A549 (cell line): ENCODE measurements at regions not wholly inside any gene's neighbourhood (a gene's known extent, or its start where the extent isn't known, plus 50 kb on each side); places are given as distances from the start of the nearest gene placed in this dataset.

Experiments
- ATAC-seq, 2 experiments: fragments of 200-7000 bp in 1 of 2; fragments of >200 bp in 1 of 2; cut with Nextera tagmentation in 1 of 2; cut with Tn5 transposase in 1 of 2; 3 replicates each; pipeline versions ENCODE4 v1.8.0 to v1.9.1; 2018 to 2020; ENCODE audit warnings: mild to moderate bottlenecking in 1 of 2, moderate library complexity in 1 of 2
- CTCF ChIA-PET: fragments of 300-600 bp; sonication (Branson Sonifier 250); formaldehyde crosslinking; extraction: SDS; loops from one replicate; lab custom pipeline; 2021; ENCODE audit warnings: antibody characterized with exemption, inconsistent platforms; lab: Yijun Ruan, JAX
- POLR2A ChIA-PET: fragments of 350-600 bp; formaldehyde crosslinking; extraction: SDS; loops from one replicate; lab custom pipeline; 2021; ENCODE audit warnings: antibody characterized with exemption, inconsistent platforms; lab: Yijun Ruan, JAX
- DNase-seq, 2 experiments: peaks; one replicate each; pipeline versions ENCODE4 v3.0.0 to v3.0.0-alpha.2; 2011 to 2016; ENCODE audit warnings: low read depth in 1 of 2, low spot score in 1 of 2
- FAIRE-seq: peaks from 2 replicates; lab custom pipeline; 2011; peaks lifted over from hg19 to GRCh38; lab: Jason Lieb, UNC
- H3K27ac ChIP-seq, 2 experiments: fragments of >200 bp; sonication (Bioruptor Twin); formaldehyde crosslinking; 3 replicates each; pipeline ENCODE4 v1.5.1; 2016 to 2017
- H3K4me1 ChIP-seq: fragments of >200 bp; sonication (Bioruptor Twin); formaldehyde crosslinking; 3 replicates; pipeline ENCODE4 v1.6.1; 2016
- H3K4me2 ChIP-seq: fragments of >200 bp; sonication (Bioruptor Twin); formaldehyde crosslinking; 3 replicates; pipeline ENCODE4 v1.6.1; 2016
- H3K4me3 ChIP-seq: fragments of >200 bp; sonication (Bioruptor Twin); formaldehyde crosslinking; 3 replicates; pipeline ENCODE4 v1.5.1; 2016
- H3K9me3 ChIP-seq: fragments of >200 bp; sonication (Bioruptor Twin); formaldehyde crosslinking; 3 replicates; pipeline ENCODE4 v1.6.1; 2016
- ATOH8 ChIP-seq: fragments of 250-450 bp; sonication (Bioruptor Pico); IDR thresholded peaks from 2 replicates; pipeline ENCODE4 v1.5.0; 2020; ENCODE audit warnings: low read depth, mild to moderate bottlenecking, moderate library complexity
- BCL3 ChIP-seq: fragments of >200 bp; sonication (Bioruptor Twin); formaldehyde crosslinking; IDR thresholded peaks from 3 replicates; pipeline ENCODE4 v1.6.1; 2016
- CBX8 ChIP-seq: fragments of 200-600 bp; sonication (generic); IDR thresholded peaks from 2 replicates; pipeline ENCODE4 v1.6.1; 2016
- CHD4 ChIP-seq: fragments of 200-600 bp; sonication (generic); IDR thresholded peaks from 2 replicates; pipeline ENCODE4 v1.6.1; 2016; ENCODE audit warnings: antibody characterized with exemption, mild to moderate bottlenecking, borderline replicate concordance
- CTCF ChIP-seq: fragments of >200 bp; sonication (Bioruptor Twin); formaldehyde crosslinking; IDR thresholded peaks from 3 replicates; pipeline ENCODE4 v1.5.1; 2016
- EHF ChIP-seq: fragments of 250-450 bp; sonication (Bioruptor Pico); IDR thresholded peaks from 2 replicates; pipeline ENCODE4 v1.5.0; 2020; ENCODE audit warnings: mild to moderate bottlenecking
- ELK1 ChIP-seq: fragments of 150-350 bp; IDR thresholded peaks from 2 replicates; pipeline ENCODE4 v1.6.1; 2014; ENCODE audit warnings: low read depth, mild to moderate bottlenecking, low read length
- ESRRA ChIP-seq: fragments of 150-350 bp; IDR thresholded peaks from 2 replicates; pipeline ENCODE4 v1.6.1; 2014; ENCODE audit warnings: mild to moderate bottlenecking, low read length, borderline replicate concordance
- FOSB ChIP-seq: fragments of 250-450 bp; sonication (Bioruptor Pico); IDR thresholded peaks from 2 replicates; pipeline ENCODE4 v1.5.0; 2020; ENCODE audit warnings: mild to moderate bottlenecking, moderate library complexity
- FOXS1 ChIP-seq: fragments of 250-450 bp; sonication (Bioruptor Pico); IDR thresholded peaks from 2 replicates; pipeline ENCODE4 v1.5.0; 2020; ENCODE audit warnings: mild to moderate bottlenecking, moderate library complexity
- HOXB13 ChIP-seq: fragments of 250-450 bp; sonication (Bioruptor Pico); IDR thresholded peaks from 2 replicates; pipeline ENCODE4 v1.5.0; 2020; ENCODE audit warnings: low read depth, mild to moderate bottlenecking, moderate library complexity
- HOXB5 ChIP-seq: fragments of 250-450 bp; sonication (Bioruptor Pico); IDR thresholded peaks from 2 replicates; pipeline ENCODE4 v1.5.0; 2020; ENCODE audit warnings: mild to moderate bottlenecking, moderate library complexity
- KDM1A ChIP-seq: fragments of 200-600 bp; sonication (generic); IDR thresholded peaks from 2 replicates; pipeline ENCODE4 v1.6.1; 2016; ENCODE audit warnings: low read depth, mild to moderate bottlenecking
- MAFK ChIP-seq: fragments of 450-650 bp; IDR thresholded peaks from 2 replicates; pipeline ENCODE4 v1.6.1; 2014; ENCODE audit not compliant: partially characterized antibody
- MYC ChIP-seq: IDR thresholded peaks from 2 replicates; pipeline ENCODE4 v1.6.1; 2012; ENCODE audit warnings: mild to moderate bottlenecking, inconsistent platforms, low read length, improper control_type of control experiment, borderline replicate concordance
- PHF8 ChIP-seq: fragments of 200-600 bp; sonication (generic); IDR thresholded peaks from 2 replicates; pipeline ENCODE4 v1.6.1; 2016; ENCODE audit warnings: low read depth, mild to moderate bottlenecking, antibody characterized with exemption, moderate library complexity, borderline replicate concordance
- REST ChIP-seq: fragments of 200-600 bp; sonication (generic); IDR thresholded peaks from 2 replicates; pipeline ENCODE4 v1.6.1; 2016; ENCODE audit warnings: antibody characterized with exemption, mild to moderate bottlenecking, moderate library complexity
- SMC3 ChIP-seq: fragments of >200 bp; sonication (Bioruptor Twin); formaldehyde crosslinking; IDR thresholded peaks from 3 replicates; pipeline ENCODE4 v1.6.1; 2018; ENCODE audit warnings: inconsistent platforms
- SREBF2 ChIP-seq: fragments of 450-650 bp; IDR thresholded peaks from 2 replicates; pipeline ENCODE4 v1.6.1; 2014; ENCODE audit warnings: mild to moderate bottlenecking, moderate library complexity
- TP53 ChIP-seq: fragments of 250-450 bp; sonication (Bioruptor Pico); IDR thresholded peaks from 2 replicates; pipeline ENCODE4 v1.5.0; 2021; ENCODE audit warnings: mild to moderate bottlenecking, moderate library complexity
- ZSCAN20 ChIP-seq: fragments of 250-450 bp; sonication (Bioruptor Pico); IDR thresholded peaks from 2 replicates; pipeline ENCODE4 v1.8.0; 2022; ENCODE audit warnings: mild to moderate bottlenecking, moderate library complexity
- WGBS: methylation state at CpG from one replicate; pipeline ENCODE4 v1.1.6; 2017; ENCODE audit errors: missing lambda C conversion rate; 5-methylcytosine and 5-hydroxymethylcytosine counted together

- ChIA-PET CTCF (interaction anchor here (1.3 kb wide), 1 partner anchor 83 kb away, joined by 5 read pairs; no protein-coding TSS in a partner anchor), POLR2A (no interaction called here)
- WGBS, result 83% methylated on average over 11 of the region's 11 CpGs
- no peak for DNase-seq
- TF ChIP-seq CBX8, result no peak
- TF ChIP-seq ATOH8 (CRISPR knock-in tag), result no peak
- TF ChIP-seq PHF8, result no peak
- no peak for TF ChIP-seq SMC3
- no peak for TF ChIP-seq KDM1A
- FAIRE-seq, result no peak
- no peaks in the 10 kb centered on the region for H3K9me3 ChIP-seq
- H3K4me1 ChIP-seq, result no peaks in the 10 kb centered on the region
- no peak overlapping the region for H3K4me2 ChIP-seq
- no peak overlapping the region for H3K4me3 ChIP-seq
- H3K27ac ChIP-seq, result no peak overlapping the region
- no peak for ATAC-seq
These were observed 170.9 kb downstream of the SEC23A start for GRCh38 chr14:38931969-38932652.

- ATAC-seq (no peak), DNase-seq (no peak), FAIRE-seq (no peak)
- TF ChIP-seq FOXS1 (CRISPR knock-in tag), result no peak
- TF ChIP-seq SREBF2, result no peak
- no peak for TF ChIP-seq MYC
- no peak for TF ChIP-seq ELK1
- no peak for TF ChIP-seq MAFK
- no peak for TF ChIP-seq BCL3
- no peak for TF ChIP-seq ZSCAN20
- no peak for TF ChIP-seq FOSB (CRISPR knock-in tag)
- no peak for TF ChIP-seq CTCF
- TF ChIP-seq EHF (CRISPR knock-in tag), result no peak
- no peak for TF ChIP-seq TP53 (CRISPR knock-in tag)
- TF ChIP-seq CHD4, result no peak
- TF ChIP-seq REST, result no peak
- TF ChIP-seq HOXB5, result no peak
- no peak for TF ChIP-seq ESRRA
- TF ChIP-seq HOXB13 (CRISPR knock-in tag), result no peak
- Histone ChIP-seq H3K4me1 (no peaks in the 10 kb centered on the region), H3K9me3 (no peaks in the 10 kb centered on the region), H3K4me3 (no peak overlapping the region), H3K4me2 (no peak overlapping the region), H3K27ac (no peak overlapping the region)
- CTCF ChIA-PET, result no interaction called here
- POLR2A ChIA-PET, result no interaction called here
- 91% methylated on average over 1 of the region's 1 CpG for WGBS
These were observed 172.1 kb downstream of the SEC23A start for GRCh38 chr14:38930898-38931297.
